Stimulated activated CD8-positive, alpha-beta memory T cell treated with anti-CD3 and anti-CD28 coated beads, Interleukin-15, amount 100 ng/mL, for 1 hour (primary cell): ENCODE measurements at regions not wholly inside any gene's neighbourhood (a gene's known extent, or its start where the extent isn't known, plus 50 kb on each side); places are given as distances from the start of the nearest gene placed in this dataset.
"Not testable (repeated sequence)": the region's sequence is repeated elsewhere in the genome, so short reads cannot be mapped to it uniquely, and the experiment has no call there.

Experiments
- DNase-seq: peaks from one replicate; pipeline ENCODE4 v3.0.0-alpha.2; 2020; ENCODE audit warnings: low read depth

DNA sequence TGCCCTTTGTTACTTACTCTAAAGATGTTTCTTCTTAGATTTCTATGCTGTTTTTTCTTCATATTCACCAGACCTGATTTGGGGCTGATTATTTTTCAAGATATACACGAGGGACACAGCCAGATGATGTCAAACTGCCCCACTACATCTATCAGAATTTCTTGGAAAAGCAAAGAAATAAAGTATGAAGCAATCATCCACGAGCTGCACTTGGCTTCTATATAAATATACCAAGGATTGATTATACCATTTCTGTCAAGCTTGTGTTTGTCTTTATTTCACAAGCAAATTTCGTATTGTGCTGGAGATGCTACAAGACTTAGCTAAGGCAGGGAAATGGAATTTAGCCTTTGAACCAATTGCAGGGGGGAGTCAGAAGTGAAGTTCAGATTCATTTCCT, 715.1 kb upstream of the NR2F2 start:
- no peak for DNase-seq

DNA sequence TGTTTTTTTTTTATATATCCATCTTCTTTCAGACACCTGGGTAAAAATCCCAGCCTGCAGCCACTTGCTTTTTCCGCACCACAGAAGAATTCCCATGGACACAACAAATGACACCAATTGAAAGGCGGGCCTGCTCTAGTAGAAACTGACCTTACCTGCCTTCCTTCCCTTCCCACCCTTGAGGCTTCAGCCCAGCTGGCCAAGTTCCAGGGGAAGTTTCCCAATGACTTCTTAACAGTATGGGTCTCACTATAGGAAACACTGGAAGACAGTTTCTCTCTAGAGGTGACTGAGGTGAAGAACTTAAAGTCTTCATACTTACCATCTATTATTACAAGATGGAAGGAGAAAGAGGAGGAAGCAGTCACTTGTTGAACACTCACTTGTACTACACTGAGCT, 714.2 kb upstream of the NR2F2 start:
- no peak for DNase-seq

- DNase-seq, result no peak
These were observed 709.4 kb upstream of the NR2F2 start for GRCh38 chr15:95620934-95621579.

DNA sequence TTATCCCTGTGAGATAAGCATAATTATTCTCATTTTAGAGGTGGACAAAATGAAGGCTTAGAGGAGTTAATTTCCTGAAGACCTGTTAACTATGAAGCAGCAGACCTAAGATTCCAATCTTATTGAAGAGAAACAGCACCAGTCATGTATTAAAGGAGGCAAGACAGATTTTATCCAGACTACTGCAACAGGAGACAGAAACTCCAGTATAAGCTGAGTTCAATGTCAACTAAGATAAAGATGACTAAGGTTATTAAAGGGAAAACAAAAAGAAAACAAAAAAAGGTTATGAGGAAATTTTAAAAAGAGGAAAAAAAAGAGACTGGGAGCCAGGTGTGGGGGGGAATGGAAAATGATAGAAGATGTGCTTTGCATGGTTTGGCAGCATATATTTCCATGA, 707.7 kb upstream of the NR2F2 start:
- no peak for DNase-seq

DNA sequence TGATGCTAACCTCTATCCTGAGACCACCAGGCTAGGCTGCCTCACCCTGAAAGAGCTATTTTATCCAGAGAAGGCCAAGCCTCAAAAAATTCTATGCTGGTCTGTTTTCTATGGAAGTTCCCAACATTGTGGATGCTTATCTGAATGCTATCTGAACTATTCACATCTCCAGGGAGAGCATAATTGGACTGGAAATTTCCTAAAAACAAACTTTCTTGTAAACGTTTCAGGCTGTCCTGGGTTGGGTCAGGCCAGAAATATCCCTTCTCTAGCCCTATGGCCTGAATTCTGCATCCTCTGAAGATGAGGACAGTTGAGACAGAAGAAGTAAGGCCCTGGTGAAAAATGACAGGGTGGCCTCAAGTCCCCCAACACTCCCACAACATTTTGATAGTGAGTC, 706.4 kb upstream of the NR2F2 start:
- no peak for DNase-seq

GRCh38 chr15:95624616-95625361, 705.7 kb upstream of the NR2F2 start:
- no peak for DNase-seq

DNA sequence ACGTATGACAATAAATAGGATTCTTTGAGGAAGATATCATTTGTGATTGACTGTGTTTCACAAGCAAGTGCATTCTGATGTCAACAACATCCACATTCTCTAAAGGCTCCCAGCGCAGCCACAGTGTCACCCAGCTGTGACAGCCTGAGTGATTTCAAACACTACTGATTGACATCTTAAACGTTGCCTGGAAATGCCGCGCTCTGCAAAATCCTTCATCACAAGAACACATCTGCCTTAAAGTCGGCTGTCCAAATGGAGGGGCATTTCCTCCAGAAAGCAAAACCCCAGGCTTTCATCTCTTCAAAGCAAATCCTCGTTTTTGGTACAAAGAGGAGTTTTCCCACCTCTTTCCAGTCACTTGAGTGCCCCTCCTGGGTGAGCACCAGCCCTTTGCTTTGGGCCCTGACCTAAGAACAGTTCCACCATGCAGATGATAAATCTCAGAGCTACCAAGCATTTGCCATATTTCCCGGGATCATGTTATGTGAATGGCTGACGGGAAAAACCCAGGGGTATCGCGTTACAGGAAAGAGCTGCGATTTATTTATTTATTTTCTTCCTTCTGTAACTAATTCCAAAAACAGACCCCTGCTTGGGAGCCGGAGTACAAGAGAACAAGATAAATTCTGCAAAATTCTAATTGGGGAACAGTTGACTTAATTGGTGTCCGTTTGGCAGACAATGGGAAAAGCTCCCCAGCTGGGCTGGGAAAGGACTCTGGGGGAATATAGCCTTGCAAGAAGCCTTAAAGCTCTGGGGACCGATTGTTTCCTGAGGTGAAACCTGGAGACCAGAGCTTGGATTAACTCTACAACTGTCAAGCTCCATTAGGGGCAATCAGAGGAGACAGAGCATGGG, 703.8 kb upstream of the NR2F2 start:
- no peak for DNase-seq

GRCh38 chr15:95629503-95630168, 700.9 kb upstream of the NR2F2 start:
- no peak for DNase-seq

GRCh38 chr15:95630683-95631082, 699.8 kb upstream of the NR2F2 start:
- DNase-seq, result no peak

- DNase-seq, result no peak
These were observed 694.8 kb upstream of the NR2F2 start for GRCh38 chr15:95635666-95636065.

GRCh38 chr15:95636107-95636506, 694.4 kb upstream of the NR2F2 start:
- no peak for DNase-seq

- not testable (repeated sequence) for DNase-seq
These were observed 693.3 kb upstream of the NR2F2 start for GRCh38 chr15:95637234-95637633.

- no peak for DNase-seq
These were observed 691.3 kb upstream of the NR2F2 start for GRCh38 chr15:95639208-95639607.

GRCh38 chr15:95644100-95644875, 686.2 kb upstream of the NR2F2 start:
- DNase-seq, result no peak

- DNase-seq, result no peak
These were observed 684.6 kb upstream of the NR2F2 start for GRCh38 chr15:95645791-95646338.

DNA sequence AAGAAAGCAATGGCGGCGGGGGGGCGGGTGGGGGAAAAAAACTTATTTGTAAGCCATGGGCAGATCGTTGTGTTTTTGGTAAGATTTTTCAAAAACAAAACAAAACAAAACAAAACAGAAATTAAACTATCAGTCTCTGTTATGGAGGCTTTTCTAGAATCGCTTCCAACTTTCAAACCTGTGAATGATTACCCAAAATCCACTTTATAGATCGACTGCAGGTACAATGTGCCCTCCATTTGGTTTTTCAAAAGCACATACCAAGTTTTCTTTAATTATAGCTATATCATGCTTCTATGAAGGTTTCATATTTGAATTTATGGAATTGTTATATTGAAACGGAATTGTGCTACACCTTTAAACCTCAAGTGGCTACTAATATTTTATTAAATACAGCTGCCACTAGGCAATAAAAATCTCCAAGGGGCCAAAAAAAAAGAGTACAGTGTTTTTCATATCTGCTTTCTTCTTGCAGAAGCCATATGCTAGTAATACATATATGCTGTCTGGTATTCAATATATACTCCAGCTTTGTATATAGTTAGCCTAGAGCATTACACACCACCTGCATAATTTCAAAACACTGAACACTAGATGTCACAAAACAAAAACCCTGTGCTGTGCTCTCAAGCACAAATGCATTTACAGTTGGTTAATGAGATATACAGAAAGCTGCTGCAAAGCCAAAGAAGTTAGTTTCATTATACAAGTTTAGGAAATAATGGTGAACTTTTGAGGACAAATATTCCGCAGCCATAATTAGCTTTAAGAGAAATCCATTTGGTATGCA, 683.8 kb upstream of the NR2F2 start:
- no peak for DNase-seq

- no peak for DNase-seq
These were observed 682.8 kb upstream of the NR2F2 start for GRCh38 chr15:95647531-95648277.

DNA sequence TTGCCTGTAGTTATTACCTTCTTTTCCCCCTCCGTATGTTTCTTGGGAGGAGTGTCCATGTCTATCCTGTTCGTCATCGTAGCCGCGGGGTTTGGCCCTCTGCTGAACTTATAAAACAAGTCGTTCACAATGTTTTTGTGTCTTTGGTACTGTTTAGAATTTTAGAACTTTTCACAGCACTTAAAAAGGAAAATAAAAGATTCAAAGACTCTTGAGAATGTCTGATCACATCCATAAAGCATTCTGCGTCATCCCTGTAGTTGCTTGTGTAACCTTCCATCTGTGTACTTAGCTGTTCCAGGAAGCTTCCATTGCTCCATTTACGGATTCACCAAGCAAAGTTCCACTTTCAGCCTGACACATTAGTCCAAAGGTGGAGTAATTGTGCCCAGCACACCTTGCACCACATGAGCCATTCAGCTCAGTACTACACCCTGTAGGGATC, 677.1 kb upstream of the NR2F2 start:
- no peak for DNase-seq

- DNase-seq, result no peak
These were observed 675.4 kb upstream of the NR2F2 start for GRCh38 chr15:95655089-95655607.
